ENCODE measurements at regions not wholly inside any gene's neighbourhood (a gene's known extent, or its start where the extent isn't known, plus 50 kb on each side); places are given as distances from the start of the nearest gene placed in this dataset.

DNA sequence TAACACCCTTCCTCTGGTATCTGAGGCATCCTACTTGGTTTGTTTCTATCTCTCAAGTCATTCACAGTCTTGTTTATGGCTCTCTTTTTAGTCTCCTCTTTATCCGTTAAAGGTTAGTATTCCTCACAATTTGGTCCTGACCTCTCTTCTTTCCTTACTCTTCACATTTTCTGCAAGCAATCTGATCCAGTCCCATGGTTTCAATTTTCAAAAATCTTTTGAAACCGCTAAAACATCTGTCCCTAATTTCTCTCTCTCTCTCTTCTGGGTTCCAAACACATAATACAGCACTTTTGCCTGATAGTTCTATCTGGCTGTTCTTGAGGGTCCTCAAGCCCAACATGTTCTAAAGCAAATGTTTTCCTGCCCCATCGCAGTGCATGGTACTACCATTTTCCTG lies 149.0 kb downstream of the SERPINI1 start:
- H2BK120ac ChIP-seq (ENCODE audit: low read depth, low read length), result no peak overlapping the region
- H2AK5ac ChIP-seq (ENCODE audit: low read depth, low read length), result no peak overlapping the region
- H2BK5ac ChIP-seq (ENCODE audit: low read length), result no peak overlapping the region
- H3K27me3 ChIP-seq (ENCODE audit: control insufficient read depth in 3 of 3, insufficient read depth in 3 of 3, low read depth in 1 of 3, low read length in 3 of 3), result no peaks in the 10 kb centered on the region
- H3K27ac ChIP-seq (replicated peaks; ENCODE audit: low read length), result no peak overlapping the region
- H3K18ac ChIP-seq (ENCODE audit: low read length), result no peak overlapping the region
- no peak for DNase-seq (ENCODE audit: low spot score)
- H3K14ac ChIP-seq (ENCODE audit: low read length), result no peak overlapping the region
- no peak overlapping the region for H2AFZ ChIP-seq (ENCODE audit: low read length)
- H3K36me3 ChIP-seq (replicated peaks in 1 of 2; ENCODE audit: control insufficient read depth in 2 of 2, insufficient read depth in 2 of 2, low read length in 2 of 2), result no peaks in the 10 kb centered on the region
- H3K4me3 ChIP-seq (ENCODE audit: low read length in 2 of 2), result no peak overlapping the region
- H3K23ac ChIP-seq (ENCODE audit: low read depth, low read length, poor library complexity), result no peak overlapping the region
- H4K8ac ChIP-seq (ENCODE audit: low read depth, low read length), result no peak overlapping the region
- H3K4me2 ChIP-seq (ENCODE audit: insufficient read depth, low read length, poor library complexity, severe bottlenecking), result no peak overlapping the region
- no CpG with 5 or more reads among the region's 3 CpGs for WGBS, 2 donors (ENCODE audit: extremely low coverage in 2 of 2, insufficient read length in 2 of 2, insufficient replicate concordance in 1 of 2)
- no peaks in the 10 kb centered on the region for H3K9me3 ChIP-seq (replicated peaks in 1 of 2; ENCODE audit: control insufficient read depth in 2 of 2, insufficient read depth in 1 of 2, low read depth in 1 of 2, low read length in 2 of 2)
- H3K79me1 ChIP-seq (ENCODE audit: low read depth, low read length), result no peaks in the 10 kb centered on the region
- no peak overlapping the region for H3K4ac ChIP-seq (ENCODE audit: low read length)
- H2BK15ac ChIP-seq (ENCODE audit: low read length), result no peak overlapping the region
- H4K91ac ChIP-seq (ENCODE audit: low read depth, low read length, poor library complexity), result no peak overlapping the region
- no peak overlapping the region for H3K9ac ChIP-seq (ENCODE audit: low read depth, low read length, poor library complexity)
- peaks cover 0 to 1% of the 10 kb centered on the region in 2 donors for H3K4me1 ChIP-seq (ENCODE audit: control insufficient read depth in 2 of 2, insufficient read depth in 1 of 2, low read depth in 1 of 2, low read length in 2 of 2)
- H2BK12ac ChIP-seq (ENCODE audit: low read length), result no peak overlapping the region

DNA sequence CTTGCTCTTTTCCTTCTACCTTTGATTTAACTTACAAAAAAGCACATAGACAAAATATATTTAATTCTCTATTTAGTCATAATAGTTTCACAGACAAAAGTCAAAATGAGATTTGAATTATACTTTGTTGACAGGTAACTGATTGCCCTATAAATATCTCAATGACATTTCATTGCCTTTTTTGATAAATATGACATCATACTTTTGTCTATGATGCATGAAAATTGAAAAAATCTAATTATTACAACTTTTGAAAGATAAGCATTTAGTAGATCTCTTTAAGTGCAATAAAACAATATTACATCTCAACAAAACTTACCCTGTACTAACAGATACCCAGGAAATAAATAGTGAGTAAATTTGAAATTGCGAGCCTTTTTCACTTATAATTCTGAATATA lies 147.9 kb downstream of the SERPINI1 start:
- Histone ChIP-seq H2BK120ac (ENCODE audit: low read depth, low read length) (no peak overlapping the region), H3K27me3 (ENCODE audit: control insufficient read depth in 3 of 3, insufficient read depth in 3 of 3, low read depth in 1 of 3, low read length in 3 of 3) (no peaks in the 10 kb centered on the region), H3K14ac (ENCODE audit: low read length) (no peak overlapping the region), H3K27ac (replicated peaks; ENCODE audit: low read length) (no peak overlapping the region), H2BK12ac (ENCODE audit: low read length) (no peak overlapping the region), H3K4me1 (ENCODE audit: control insufficient read depth in 2 of 2, insufficient read depth in 1 of 2, low read depth in 1 of 2, low read length in 2 of 2) (peaks cover 0 to 1% of the 10 kb centered on the region in 2 donors), H4K91ac (ENCODE audit: low read depth, low read length, poor library complexity) (no peak overlapping the region), H3K4me3 (ENCODE audit: low read length in 2 of 2) (no peak overlapping the region), H2AK5ac (ENCODE audit: low read depth, low read length) (no peak overlapping the region), H4K8ac (ENCODE audit: low read depth, low read length) (no peak overlapping the region), H3K79me1 (ENCODE audit: low read depth, low read length) (no peaks in the 10 kb centered on the region), H3K23ac (ENCODE audit: low read depth, low read length, poor library complexity) (no peak overlapping the region), H2AFZ (ENCODE audit: low read length) (no peak overlapping the region), H3K4ac (ENCODE audit: low read length) (no peak overlapping the region), H3K4me2 (ENCODE audit: insufficient read depth, low read length, poor library complexity, severe bottlenecking) (no peak overlapping the region), H3K36me3 (replicated peaks in 1 of 2; ENCODE audit: control insufficient read depth in 2 of 2, insufficient read depth in 2 of 2, low read length in 2 of 2) (no peaks in the 10 kb centered on the region), H2BK5ac (ENCODE audit: low read length) (no peak overlapping the region), H3K9me3 (replicated peaks in 1 of 2; ENCODE audit: control insufficient read depth in 2 of 2, insufficient read depth in 1 of 2, low read depth in 1 of 2, low read length in 2 of 2) (no peaks in the 10 kb centered on the region), H3K18ac (ENCODE audit: low read length) (no peak overlapping the region), H2BK15ac (ENCODE audit: low read length) (no peak overlapping the region), H3K9ac (ENCODE audit: low read depth, low read length, poor library complexity) (no peak overlapping the region)
- DNase-seq (ENCODE audit: low spot score), result no peak
- no CpG with 5 or more reads among the region's 1 CpG for WGBS, 2 donors (ENCODE audit: extremely low coverage in 2 of 2, insufficient read length in 2 of 2, insufficient replicate concordance in 1 of 2)

DNA sequence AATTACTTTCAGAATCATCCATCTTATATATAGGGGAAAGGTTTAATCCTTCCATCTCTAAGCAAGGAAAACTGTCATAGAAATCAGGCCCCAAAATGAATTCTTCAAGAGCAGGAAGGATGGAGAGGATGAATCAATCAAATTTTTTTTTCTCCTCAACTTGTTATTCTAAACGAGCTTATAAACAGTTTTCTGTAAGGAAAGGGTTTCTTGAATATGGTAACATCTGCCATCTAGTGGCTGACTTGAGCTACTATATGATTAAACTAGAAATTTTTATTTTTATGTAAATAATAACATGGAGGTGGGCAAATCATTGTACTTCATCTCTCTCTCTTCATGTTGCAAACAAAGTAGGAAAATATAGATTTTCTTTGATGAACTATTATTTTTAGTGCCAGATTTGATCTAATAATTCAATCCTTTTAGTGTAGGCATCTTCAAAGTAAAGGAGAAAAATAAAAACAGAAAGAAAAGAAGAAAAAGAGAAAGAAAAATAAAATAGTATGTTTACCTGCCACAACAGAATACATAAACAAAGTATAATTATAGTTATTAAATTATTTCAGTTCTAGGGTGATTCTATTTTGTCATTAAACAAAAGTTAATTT lies 146.6 kb downstream of the SERPINI1 start:
- H2AK5ac ChIP-seq (ENCODE audit: low read depth, low read length), result no peak overlapping the region
- no peak overlapping the region for H4K91ac ChIP-seq (ENCODE audit: low read depth, low read length, poor library complexity)
- H2BK12ac ChIP-seq (ENCODE audit: low read length), result no peak overlapping the region
- no peak overlapping the region for H3K4ac ChIP-seq (ENCODE audit: low read length)
- H3K36me3 ChIP-seq (replicated peaks in 1 of 2; ENCODE audit: control insufficient read depth in 2 of 2, insufficient read depth in 2 of 2, low read length in 2 of 2), result no peaks in the 10 kb centered on the region
- H3K79me1 ChIP-seq (ENCODE audit: low read depth, low read length), result no peaks in the 10 kb centered on the region
- no peak overlapping the region for H4K8ac ChIP-seq (ENCODE audit: low read depth, low read length)
- H3K4me3 ChIP-seq (ENCODE audit: low read length in 2 of 2), result no peak overlapping the region
- H3K27ac ChIP-seq (replicated peaks; ENCODE audit: low read length), result no peak overlapping the region
- no peak overlapping the region for H3K18ac ChIP-seq (ENCODE audit: low read length)
- H3K9me3 ChIP-seq (replicated peaks in 1 of 2; ENCODE audit: control insufficient read depth in 2 of 2, insufficient read depth in 1 of 2, low read depth in 1 of 2, low read length in 2 of 2), result no peaks in the 10 kb centered on the region
- H3K14ac ChIP-seq (ENCODE audit: low read length), result no peak overlapping the region
- no CpG with 5 or more reads among the region's 1 CpG for WGBS, 2 donors (ENCODE audit: extremely low coverage in 2 of 2, insufficient read length in 2 of 2, insufficient replicate concordance in 1 of 2)
- no peak overlapping the region for H3K4me2 ChIP-seq (ENCODE audit: insufficient read depth, low read length, poor library complexity, severe bottlenecking)
- no peak overlapping the region for H2BK120ac ChIP-seq (ENCODE audit: low read depth, low read length)
- H3K9ac ChIP-seq (ENCODE audit: low read depth, low read length, poor library complexity), result no peak overlapping the region
- H2BK15ac ChIP-seq (ENCODE audit: low read length), result no peak overlapping the region
- no peak for DNase-seq (ENCODE audit: low spot score)
- no peak overlapping the region for H2BK5ac ChIP-seq (ENCODE audit: low read length)
- H2AFZ ChIP-seq (ENCODE audit: low read length), result peak overlapping the region; percentile 69
- no peaks in the 10 kb centered on the region for H3K27me3 ChIP-seq (ENCODE audit: control insufficient read depth in 3 of 3, insufficient read depth in 3 of 3, low read depth in 1 of 3, low read length in 3 of 3)
- H3K23ac ChIP-seq (ENCODE audit: low read depth, low read length, poor library complexity), result no peak overlapping the region
- H3K4me1 ChIP-seq (ENCODE audit: control insufficient read depth in 2 of 2, insufficient read depth in 1 of 2, low read depth in 1 of 2, low read length in 2 of 2), result peaks cover 0 to 1% of the 10 kb centered on the region in 2 donors

GRCh38 chr3:167880183-167880582 lies 144.7 kb downstream of the SERPINI1 start:
- no peak overlapping the region for H3K23ac ChIP-seq (ENCODE audit: low read depth, low read length, poor library complexity)
- no peak overlapping the region for H2AK5ac ChIP-seq (ENCODE audit: low read depth, low read length)
- no peak overlapping the region for H3K4me3 ChIP-seq (ENCODE audit: low read length in 2 of 2)
- DNase-seq (ENCODE audit: low spot score), result no peak
- no peak overlapping the region for H2BK5ac ChIP-seq (ENCODE audit: low read length)
- no peak overlapping the region for H3K18ac ChIP-seq (ENCODE audit: low read length)
- no peak overlapping the region for H3K27ac ChIP-seq (replicated peaks; ENCODE audit: low read length)
- H3K27me3 ChIP-seq (ENCODE audit: control insufficient read depth in 3 of 3, insufficient read depth in 3 of 3, low read depth in 1 of 3, low read length in 3 of 3), result no peaks in the 10 kb centered on the region
- no peaks in the 10 kb centered on the region for H3K36me3 ChIP-seq (replicated peaks in 1 of 2; ENCODE audit: control insufficient read depth in 2 of 2, insufficient read depth in 2 of 2, low read length in 2 of 2)
- H4K8ac ChIP-seq (ENCODE audit: low read depth, low read length), result no peak overlapping the region
- H2BK15ac ChIP-seq (ENCODE audit: low read length), result no peak overlapping the region
- H2AFZ ChIP-seq (ENCODE audit: low read length), result no peak overlapping the region
- no peaks in the 10 kb centered on the region for H3K4me1 ChIP-seq (ENCODE audit: control insufficient read depth in 2 of 2, insufficient read depth in 1 of 2, low read depth in 1 of 2, low read length in 2 of 2)
- no peak overlapping the region for H2BK120ac ChIP-seq (ENCODE audit: low read depth, low read length)
- no peaks in the 10 kb centered on the region for H3K79me1 ChIP-seq (ENCODE audit: low read depth, low read length)
- H3K9me3 ChIP-seq (replicated peaks in 1 of 2; ENCODE audit: control insufficient read depth in 2 of 2, insufficient read depth in 1 of 2, low read depth in 1 of 2, low read length in 2 of 2), result no peaks in the 10 kb centered on the region
- H3K9ac ChIP-seq (ENCODE audit: low read depth, low read length, poor library complexity), result no peak overlapping the region
- H4K91ac ChIP-seq (ENCODE audit: low read depth, low read length, poor library complexity), result no peak overlapping the region
- H2BK12ac ChIP-seq (ENCODE audit: low read length), result no peak overlapping the region
- no peak overlapping the region for H3K4me2 ChIP-seq (ENCODE audit: insufficient read depth, low read length, poor library complexity, severe bottlenecking)
- H3K4ac ChIP-seq (ENCODE audit: low read length), result no peak overlapping the region
- no peak overlapping the region for H3K14ac ChIP-seq (ENCODE audit: low read length)

Data from neuronal stem cell (in vitro differentiated cells).